Body of pancreas (tissue), 4 donors: ENCODE measurements at regions not wholly inside any gene's neighbourhood (a gene's known extent, or its start where the extent isn't known, plus 50 kb on each side); places are given as distances from the start of the nearest gene placed in this dataset.

ENCODE experiments used
- ATAC-seq: fragments of 150-250 bp; one replicate; pipeline ENCODE4 v1.9.1; 2016
- DNase-seq, 4 donors: peaks; one replicate each; pipeline ENCODE4 v3.0.0-alpha.2; 2019
- H3K27ac ChIP-seq, 4 donors: fragments of 200-600 bp; sonication (generic); 1 replicate in 3 of 4; 2 replicates in 1 of 4; pipeline versions ENCODE4 v1.5.1 to v1.6.1; 2016 to 2019; ENCODE audit warnings: mild to moderate bottlenecking in 1 of 4, mixed read lengths in 1 of 4, moderate library complexity in 1 of 4
- H3K27me3 ChIP-seq, 2 donors: fragments of 200-600 bp; sonication (generic); one replicate each; pipeline ENCODE4 v1.6.0; 2016; ENCODE audit warnings: mild to moderate bottlenecking in 1 of 2
- H3K36me3 ChIP-seq, 2 donors: fragments of 200-600 bp; sonication (generic); replicated peaks in 1 of 2; 2 replicates each; pipeline ENCODE4 v1.5.1; 2016; ENCODE audit warnings: low read depth in 2 of 2; ENCODE audit not compliant: insufficient read depth in 1 of 2
- H3K4me1 ChIP-seq: fragments of 200-600 bp; sonication (generic); one replicate; pipeline ENCODE4 v1.6.0; 2016
- H3K4me3 ChIP-seq, 2 donors: fragments of 200-600 bp; sonication (generic); 1 replicate in 1 of 2; 2 replicates in 1 of 2; pipeline ENCODE4 v1.5.1; 2016 to 2019
- H3K9me3 ChIP-seq, 3 donors: fragments of 200-600 bp; sonication (generic); 1 replicate in 2 of 3; 2 replicates in 1 of 3; pipeline ENCODE4 v1.5.1; 2016
- CTCF ChIP-seq, 7 experiments: fragments of 450-650 bp in 4 of 7; fragments of 200-600 bp in 3 of 7; sonication (generic) in 3 of 7; IDR thresholded peaks; one replicate each; pipeline ENCODE4 v1.5.1; 2016 to 2019; ENCODE audit warnings: antibody characterized with exemption in 7 of 7
- POLR2A ChIP-seq, 3 donors: fragments of 450-650 bp; IDR thresholded peaks; one replicate each; pipeline ENCODE4 v1.6.1; 2016; ENCODE audit warnings: antibody characterized with exemption in 3 of 3, mild to moderate bottlenecking in 2 of 3
- WGBS, 2 donors: methylation state at CpG; one replicate each; pipeline ENCODE4 v1.1.5; 2017; 5-methylcytosine and 5-hydroxymethylcytosine counted together
- intact Hi-C: fragments of 100-400 bp; cut with DNase I; formaldehyde crosslinking; loops from one replicate; pipeline ENCODE4 v1.15.1; 2023

GRCh38 chr6:139654888-139655782, 280.7 kb upstream of the CITED2 start:
- intact Hi-C loops, result no loop called here
- ATAC-seq, result no peak
- WGBS, 2 donors, result 91 to 92% methylated on average over 10 of the region's 10 CpGs
- Histone ChIP-seq H3K27ac (no peak overlapping the region), H3K4me3 (no peak overlapping the region), H3K27me3 (no peaks in the 10 kb centered on the region), H3K9me3 (no peaks in the 10 kb centered on the region), H3K4me1 (peaks cover 26% of the 10 kb centered on the region), H3K36me3 (no peaks in the 10 kb centered on the region)
- no peak for DNase-seq
- TF ChIP-seq CTCF (IDR thresholded peaks at IDR 0.05) (no peak), POLR2A (IDR thresholded peaks at IDR 0.05) (no peak)

GRCh38 chr6:139654309-139654708, 279.9 kb upstream of the CITED2 start:
- no peak for DNase-seq
- no peak for ATAC-seq
- Histone ChIP-seq H3K27ac (no peak overlapping the region), H3K9me3 (no peaks in the 10 kb centered on the region), H3K27me3 (no peaks in the 10 kb centered on the region), H3K4me3 (no peak overlapping the region), H3K4me1 (peaks cover 18% of the 10 kb centered on the region), H3K36me3 (no peaks in the 10 kb centered on the region)
- intact Hi-C loops, result no loop called here
- TF ChIP-seq CTCF (IDR thresholded peaks at IDR 0.05), result no peak
- TF ChIP-seq POLR2A (IDR thresholded peaks at IDR 0.05), result no peak
- 76 to 86% methylated on average over 5 of the region's 5 CpGs for WGBS, 2 donors

DNA sequence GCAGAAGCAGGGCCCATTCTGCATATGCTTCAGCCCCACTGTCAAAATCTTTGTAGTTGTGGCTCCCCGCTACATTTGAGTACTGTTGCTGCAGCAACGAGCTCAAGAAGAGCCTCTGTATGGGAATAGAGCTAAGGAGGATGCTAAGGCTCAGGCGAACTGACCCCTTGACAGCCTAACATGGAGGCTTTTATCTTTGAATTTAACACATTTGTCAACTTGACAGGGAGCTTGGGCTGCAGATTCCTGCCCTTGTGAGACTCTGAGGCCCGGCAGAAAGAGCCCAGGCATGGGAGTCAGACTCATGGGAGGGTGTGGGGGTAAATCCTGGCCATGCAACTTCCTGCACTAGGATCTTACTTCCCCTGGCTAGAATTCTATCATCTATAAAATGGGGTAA, 278.7 kb upstream of the CITED2 start:
- 86 to 92% methylated on average over 4 of the region's 4 CpGs for WGBS, 2 donors
- ATAC-seq (no peak), DNase-seq (no peak)
- H3K9me3 ChIP-seq, result no peaks in the 10 kb centered on the region
- H3K27ac ChIP-seq, result no peak overlapping the region
- H3K27me3 ChIP-seq, result no peaks in the 10 kb centered on the region
- no peak for TF ChIP-seq CTCF (IDR thresholded peaks at IDR 0.05)
- TF ChIP-seq POLR2A (IDR thresholded peaks at IDR 0.05), result no peak
- H3K36me3 ChIP-seq, result no peaks in the 10 kb centered on the region
- peaks cover 15% of the 10 kb centered on the region for H3K4me1 ChIP-seq
- intact Hi-C loops, result no loop called here
- H3K4me3 ChIP-seq, result no peak overlapping the region

- intact Hi-C loops, result no loop called here
- H3K4me1 ChIP-seq, result peaks cover 9% of the 10 kb centered on the region
- H3K27me3 ChIP-seq, result no peaks in the 10 kb centered on the region
- no peaks in the 10 kb centered on the region for H3K36me3 ChIP-seq
- no peaks in the 10 kb centered on the region for H3K9me3 ChIP-seq
- H3K27ac ChIP-seq, result no peak overlapping the region
- 78 to 81% methylated on average over 5 of the region's 5 CpGs for WGBS, 2 donors
- DNase-seq (no peak), ATAC-seq (no peak)
- no peak overlapping the region for H3K4me3 ChIP-seq
- TF ChIP-seq POLR2A (IDR thresholded peaks at IDR 0.05) (no peak), CTCF (IDR thresholded peaks at IDR 0.05) (no peak)
These were observed 276.5 kb upstream of the CITED2 start for GRCh38 chr6:139650941-139651340.

- Histone ChIP-seq H3K4me1 (no peaks in the 10 kb centered on the region), H3K9me3 (no peaks in the 10 kb centered on the region), H3K27ac (no peak overlapping the region), H3K4me3 (no peak overlapping the region), H3K27me3 (no peaks in the 10 kb centered on the region), H3K36me3 (no peaks in the 10 kb centered on the region)
- TF ChIP-seq POLR2A (IDR thresholded peaks at IDR 0.05) (no peak), CTCF (IDR thresholded peaks at IDR 0.05) (no peak)
- intact Hi-C loops, result no loop called here
- ATAC-seq (no peak), DNase-seq (no peak)
- WGBS, 2 donors, result 76 to 92% methylated on average over 3 of the region's 3 CpGs
These were observed 275.3 kb upstream of the CITED2 start for GRCh38 chr6:139649732-139650131.
